Adrenal gland (tissue), 9 donors: ENCODE measurements at regions not wholly inside any gene's neighbourhood (a gene's known extent, or its start where the extent isn't known, plus 50 kb on each side); places are given as distances from the start of the nearest gene placed in this dataset.

Experiments used
- DNase-seq, 7 donors: peaks; one replicate each; pipeline ENCODE4 v3.0.0-alpha.2; 2019 to 2020
- H3K27ac ChIP-seq, 5 donors: fragments of 200-600 bp; sonication (generic) in 4 of 5; 1 replicate in 3 of 5; 2 replicates in 2 of 5; pipeline versions ENCODE4 v1.5.1 to v1.8.0; 2016 to 2020; ENCODE audit warnings: mild to moderate bottlenecking in 1 of 5
- H3K27me3 ChIP-seq: fragments of 200-600 bp; 2 replicates; pipeline ENCODE4 v1.8.0; 2021
- H3K36me3 ChIP-seq, 2 donors: fragments of 200-600 bp; replicated peaks in 1 of 2; 1 replicate in 1 of 2; 2 replicates in 1 of 2; pipeline versions ENCODE4 v1.5.1 to v1.8.0; 2018 to 2022
- H3K4me1 ChIP-seq, 2 donors: fragments of 200-600 bp; replicated peaks in 1 of 2; 1 replicate in 1 of 2; 2 replicates in 1 of 2; pipeline versions ENCODE4 v1.5.1 to v1.8.0; 2018 to 2021
- H3K4me3 ChIP-seq, 4 donors: fragments of 200-600 bp; sonication (generic) in 3 of 4; one replicate each; pipeline ENCODE4 v1.5.1; 2016 to 2018
- H3K9me3 ChIP-seq, 3 donors: fragments of 200-600 bp; sonication (generic) in 1 of 3; replicated peaks in 1 of 3; 1 replicate in 2 of 3; 2 replicates in 1 of 3; pipeline versions ENCODE4 v1.5.1 to v1.8.0; 2016 to 2021
- CTCF ChIP-seq, 6 experiments: fragments of 450-650 bp in 4 of 6; fragments of 200-600 bp in 2 of 6; sonication (generic) in 1 of 6; IDR thresholded peaks; 1 replicate in 5 of 6; 2 replicates in 1 of 6; pipeline versions ENCODE4 v1.5.1 to v1.8.0; 2016 to 2021; ENCODE audit warnings: antibody characterized with exemption in 6 of 6, mild to moderate bottlenecking in 2 of 6, moderate library complexity in 1 of 6
- POLR2A ChIP-seq, 2 donors: fragments of 450-650 bp; IDR thresholded peaks; one replicate each; pipeline ENCODE4 v1.6.1; 2017; ENCODE audit warnings: antibody characterized with exemption in 2 of 2, mild to moderate bottlenecking in 2 of 2, moderate library complexity in 1 of 2
- WGBS, 4 donors: extraction: QIAGEN DNeasy Blood & Tissue Kit in 2 of 4; methylation state at CpG; one replicate each; pipeline versions ENCODE4 v1.1.5 to v1.1.7; 2013 to 2017; 5-methylcytosine and 5-hydroxymethylcytosine counted together
- intact Hi-C, 2 donors: fragments of 100-400 bp; cut with DNase I; formaldehyde crosslinking; loops; one replicate each; pipeline versions ENCODE4 v1.14.1 to v1.15.0; 2022 to 2023
- donor health status: healthy with polysubstance abuse.
- donor health status: Bipolar disorder and iron deficiency.
- donor health status: DM: yes; HTN: yes; CAD: no.
- donor health status: DM: no; HTN: no; CAD: no.
- donor health status: DM: no; HTN: no; CAD: no.

DNA sequence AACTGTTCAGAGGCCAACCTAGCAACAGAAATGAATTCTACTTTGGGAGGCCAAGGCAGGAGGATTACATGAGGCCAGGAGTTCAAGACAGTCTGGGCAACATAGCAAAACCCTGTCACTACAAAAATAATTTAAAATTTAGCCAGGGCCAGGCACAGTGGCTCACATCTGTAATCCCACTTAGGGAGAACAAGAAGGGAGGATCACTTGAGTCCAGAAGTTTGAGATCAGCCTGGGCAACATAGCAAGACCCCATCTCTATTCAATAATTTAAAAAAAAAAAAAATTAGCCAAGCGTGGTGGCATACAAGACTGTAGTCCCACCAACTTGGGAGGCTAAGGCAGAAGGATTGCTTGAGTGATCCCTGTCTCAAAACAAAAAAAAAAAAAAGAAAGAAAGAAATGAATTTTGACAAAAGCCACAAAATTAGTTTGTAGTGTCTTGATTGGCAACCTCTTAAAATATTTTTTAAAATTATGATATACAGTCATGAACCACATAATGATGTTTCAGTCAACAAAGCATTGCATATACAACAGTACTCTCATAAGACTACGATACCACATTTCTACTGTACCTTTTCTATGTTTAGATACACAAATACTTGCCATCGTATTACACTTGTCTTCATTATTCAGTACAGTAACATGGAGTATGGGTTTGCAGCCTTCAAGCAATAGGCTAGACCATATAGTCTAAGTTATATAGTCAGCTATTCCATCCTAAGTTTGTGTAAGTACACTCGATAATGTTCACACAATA lies 130.7 kb downstream of the ZFP36L2 start:
- intact Hi-C loops: no loop called here
- TF ChIP-seq POLR2A (IDR thresholded peaks at IDR 0.05) (no peak), CTCF (IDR thresholded peaks at IDR 0.05) (no peak)
- Histone ChIP-seq H3K4me3 (no peak overlapping the region), H3K36me3 (no peaks in the 10 kb centered on the region), H3K9me3 (peaks cover 0 to 5% (median 0%) of the 10 kb centered on the region in 3 donors), H3K27ac (no peak overlapping the region), H3K4me1 (no peaks in the 10 kb centered on the region), H3K27me3 (no peaks in the 10 kb centered on the region)
- WGBS, 4 donors: 91 to 94% (median 92%) methylated on average over 4 of the region's 4 CpGs
- no peak for DNase-seq

DNA sequence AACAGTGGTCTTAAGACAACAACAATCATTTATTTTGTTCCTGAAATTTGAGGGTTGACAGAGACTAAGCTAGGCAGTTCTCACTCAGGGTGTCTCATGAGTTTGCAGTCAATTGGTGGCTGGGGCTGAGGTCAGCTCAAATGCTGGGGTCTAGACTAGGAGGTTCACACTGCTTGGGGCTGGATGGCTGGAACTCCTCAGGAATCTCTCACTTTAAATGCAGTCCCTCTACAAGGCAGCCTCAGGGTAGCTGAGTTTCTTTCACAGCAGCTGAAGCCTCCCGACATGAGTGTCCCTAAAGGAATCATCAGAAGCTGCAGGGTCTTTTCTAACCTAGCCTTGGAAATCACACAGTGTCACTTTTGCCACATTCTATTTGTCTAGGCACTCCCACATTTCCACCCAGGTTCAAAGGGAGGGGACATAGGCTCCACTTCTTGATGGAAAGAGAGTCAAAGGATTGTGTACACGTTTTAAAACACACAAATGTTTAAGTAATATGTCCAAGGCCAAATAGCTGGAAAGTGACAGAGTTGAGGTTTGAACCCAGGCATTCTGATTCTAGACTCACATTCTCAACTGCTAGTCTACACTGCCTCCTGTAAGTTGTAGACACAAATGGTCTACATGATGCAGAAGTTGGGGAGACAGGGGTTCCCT lies 133.8 kb downstream of the ZFP36L2 start:
- Histone ChIP-seq H3K9me3 (peaks cover 0 to 5% (median 0%) of the 10 kb centered on the region in 3 donors), H3K4me3 (no peak overlapping the region), H3K4me1 (no peaks in the 10 kb centered on the region), H3K27me3 (no peaks in the 10 kb centered on the region), H3K36me3 (no peaks in the 10 kb centered on the region), H3K27ac (no peak overlapping the region)
- WGBS, 4 donors: 74 to 82% (median 78%) methylated on average over 2 of the region's 2 CpGs
- intact Hi-C loops: no loop called here
- TF ChIP-seq CTCF (IDR thresholded peaks at IDR 0.05) (no peak), POLR2A (IDR thresholded peaks at IDR 0.05) (no peak)
- DNase-seq: no peak

DNA sequence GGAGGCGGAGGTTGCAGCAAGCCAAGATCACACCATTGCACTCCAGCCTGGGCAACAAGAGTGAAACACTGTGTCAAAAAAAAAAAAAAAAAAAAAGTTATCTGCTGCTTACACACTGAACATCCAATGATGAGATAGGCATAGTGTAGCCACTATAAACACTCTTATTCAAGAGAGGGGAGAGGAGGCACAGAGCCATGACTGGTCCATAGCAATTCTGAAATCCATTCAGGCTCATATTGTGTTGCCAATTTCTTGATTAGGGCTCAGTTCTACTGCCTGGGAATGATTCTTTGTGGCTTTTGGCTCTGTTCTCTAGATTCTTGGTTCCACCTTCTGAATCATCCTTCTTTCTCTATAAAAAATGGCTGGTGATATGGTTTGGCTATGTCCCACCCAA lies 136.1 kb downstream of the ZFP36L2 start:
- no peak for DNase-seq
- no peaks in the 10 kb centered on the region for H3K36me3 ChIP-seq
- H3K9me3 ChIP-seq: peaks cover 0 to 5% (median 0%) of the 10 kb centered on the region in 3 donors
- intact Hi-C loops: no loop called here
- TF ChIP-seq POLR2A (IDR thresholded peaks at IDR 0.05): no peak
- no peaks in the 10 kb centered on the region for H3K27me3 ChIP-seq
- no peak overlapping the region for H3K27ac ChIP-seq
- H3K4me1 ChIP-seq: peaks cover 8 to 16% of the 10 kb centered on the region in 2 donors
- 86 to 96% (median 94%) methylated on average over 1 of the region's 1 CpG for WGBS, 4 donors
- H3K4me3 ChIP-seq: no peak overlapping the region

DNA sequence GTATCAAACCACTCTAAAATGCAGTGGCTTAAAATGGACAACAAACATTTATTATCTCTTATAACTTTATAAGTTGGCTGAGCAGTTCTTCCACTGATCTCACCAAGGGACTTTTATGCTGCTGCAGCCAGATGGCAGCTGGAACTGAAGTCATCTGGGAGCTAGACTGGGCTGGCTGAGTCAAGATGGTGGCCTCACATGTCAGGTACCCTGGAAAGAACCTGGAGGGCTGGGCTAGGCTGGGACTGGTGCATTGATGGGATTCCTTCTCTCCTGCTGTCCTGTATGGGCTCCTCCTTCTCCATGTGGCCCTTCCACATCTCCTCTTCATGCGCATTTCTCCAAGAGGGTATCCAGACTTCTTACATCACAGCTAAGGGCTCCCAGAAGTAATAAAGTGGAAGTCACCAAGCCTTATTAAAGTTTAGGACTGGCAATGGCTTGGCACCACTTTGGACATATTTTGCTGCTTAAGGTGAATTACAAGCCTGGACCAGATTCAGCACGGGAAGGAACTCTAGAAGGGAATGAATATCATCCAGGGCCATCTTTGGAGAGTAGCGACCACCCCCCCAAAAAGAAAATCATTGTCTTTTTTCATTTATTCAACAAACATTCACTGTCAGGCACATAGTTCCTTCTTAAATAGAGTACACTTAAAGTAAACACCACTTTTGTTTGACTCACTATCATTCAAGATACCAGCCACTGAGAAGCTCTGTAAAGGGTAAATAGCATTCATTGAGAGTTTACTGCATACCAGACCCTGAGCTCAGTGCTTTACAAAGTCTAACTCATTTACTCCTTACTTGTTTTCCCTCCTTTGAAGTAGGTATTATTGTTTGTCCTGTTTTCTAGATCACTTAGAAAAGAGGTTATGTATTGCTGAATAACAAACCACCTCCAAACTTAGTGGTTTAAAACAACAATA lies 138.0 kb downstream of the ZFP36L2 start:
- Histone ChIP-seq H3K4me3 (no peak overlapping the region), H3K27ac (peak overlapping the region in 4 of 5 donors; percentile 76 to 91 (median 82)), H3K4me1 (peaks cover 24 to 35% of the 10 kb centered on the region in 2 donors), H3K9me3 (peaks cover 0 to 5% (median 0%) of the 10 kb centered on the region in 3 donors), H3K27me3 (no peaks in the 10 kb centered on the region), H3K36me3 (no peaks in the 10 kb centered on the region)
- TF ChIP-seq POLR2A (IDR thresholded peaks at IDR 0.05) (no peak), CTCF (IDR thresholded peaks at IDR 0.05) (no peak)
- DNase-seq: no peak
- intact Hi-C loops: no loop called here
- 94 to 99% (median 96%) methylated on average over 3 of the region's 3 CpGs for WGBS, 4 donors
